ENCODE measurements at regions not wholly inside any gene's neighbourhood (a gene's known extent, or its start where the extent isn't known, plus 50 kb on each side); places are given as distances from the start of the nearest gene placed in this dataset.
"Not testable (repeated sequence)": the region's sequence is repeated elsewhere in the genome, so short reads cannot be mapped to it uniquely, and the experiment has no call there.

GRCh38 chr2:94737145-94737544 is 134.1 kb upstream of the TEKT4 start:
- TF ChIP-seq, protein P1, sequence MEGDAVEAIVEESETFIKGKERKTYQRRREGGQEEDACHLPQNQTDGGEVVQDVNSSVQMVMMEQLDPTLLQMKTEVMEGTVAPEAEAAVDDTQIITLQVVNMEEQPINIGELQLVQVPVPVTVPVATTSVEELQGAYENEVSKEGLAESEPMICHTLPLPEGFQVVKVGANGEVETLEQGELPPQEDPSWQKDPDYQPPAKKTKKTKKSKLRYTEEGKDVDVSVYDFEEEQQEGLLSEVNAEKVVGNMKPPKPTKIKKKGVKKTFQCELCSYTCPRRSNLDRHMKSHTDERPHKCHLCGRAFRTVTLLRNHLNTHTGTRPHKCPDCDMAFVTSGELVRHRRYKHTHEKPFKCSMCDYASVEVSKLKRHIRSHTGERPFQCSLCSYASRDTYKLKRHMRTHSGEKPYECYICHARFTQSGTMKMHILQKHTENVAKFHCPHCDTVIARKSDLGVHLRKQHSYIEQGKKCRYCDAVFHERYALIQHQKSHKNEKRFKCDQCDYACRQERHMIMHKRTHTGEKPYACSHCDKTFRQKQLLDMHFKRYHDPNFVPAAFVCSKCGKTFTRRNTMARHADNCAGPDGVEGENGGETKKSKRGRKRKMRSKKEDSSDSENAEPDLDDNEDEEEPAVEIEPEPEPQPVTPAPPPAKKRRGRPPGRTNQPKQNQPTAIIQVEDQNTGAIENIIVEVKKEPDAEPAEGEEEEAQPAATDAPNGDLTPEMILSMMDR (IDR thresholded peaks at IDR 0.05; ENCODE audit: control extremely low read depth in 1 of 3, insufficient read depth in 1 of 3, low read depth in 1 of 3, low read length in 3 of 3) = not testable (repeated sequence)
- TF ChIP-seq RFX5 (IDR thresholded peaks at IDR 0.05; ENCODE audit: borderline replicate concordance, low read depth, low read length) = not testable (repeated sequence)
